ENCODE measurements at regions not wholly inside any gene's neighbourhood (a gene's known extent, or its start where the extent isn't known, plus 50 kb on each side); places are given as distances from the start of the nearest gene placed in this dataset.

DNA sequence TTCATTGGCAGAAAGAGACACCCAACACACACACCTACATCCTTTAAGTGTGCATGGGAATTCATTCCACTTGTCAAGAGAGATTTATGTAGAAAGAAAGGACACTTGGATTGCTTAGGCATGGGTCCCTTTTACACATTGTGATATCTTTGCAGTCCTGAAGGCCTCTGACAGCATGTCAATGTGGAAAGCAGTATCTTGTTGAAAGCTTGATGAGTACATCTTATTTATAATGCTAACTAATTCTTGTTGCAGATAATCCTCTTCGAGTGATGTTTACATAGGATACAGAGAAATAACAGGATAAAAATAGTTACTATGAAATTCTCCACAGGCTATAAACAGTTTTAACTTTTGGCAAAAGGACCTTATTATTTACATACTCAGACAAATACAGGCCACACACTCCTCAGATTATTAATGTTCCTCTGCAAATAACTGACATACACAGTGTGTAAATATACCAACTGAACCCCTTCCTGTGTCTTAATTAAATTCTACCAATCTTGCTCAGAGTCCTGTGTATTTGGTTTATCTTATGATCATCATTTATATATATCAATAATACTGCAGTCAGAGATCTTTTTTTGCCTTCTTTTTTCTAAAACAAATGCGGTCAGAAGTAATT is 111.8 kb upstream of the DIO2 start:
- Histone ChIP-seq H3K4me2 (replicated peaks; ENCODE audit: low read depth, low read length, poor library complexity, severe bottlenecking) (no peak overlapping the region), H3K36me3 (replicated peaks in 1 of 2; ENCODE audit: control extremely low read depth in 1 of 2, control insufficient read depth in 1 of 2, extremely low read depth in 1 of 2, insufficient read depth in 2 of 2, low read length in 1 of 2) (no peaks in the 10 kb centered on the region), H2AFZ (ENCODE audit: insufficient read depth, low read depth, low read length, poor library complexity, severe bottlenecking) (no peak overlapping the region), H3K9ac (ENCODE audit: low read length) (no peak overlapping the region), H4K20me1 (ENCODE audit: control insufficient read depth, insufficient read depth, low read length, poor library complexity, severe bottlenecking) (no peaks in the 10 kb centered on the region), H3K79me2 (ENCODE audit: control insufficient read depth, insufficient read depth, low read length) (no peaks in the 10 kb centered on the region), H3K27ac (ENCODE audit: low read length in 2 of 2) (no peak overlapping the region), H3K27me3 (replicated peaks in 1 of 4; ENCODE audit: control extremely low read depth in 1 of 4, control insufficient read depth in 3 of 4, insufficient read depth in 4 of 4, low read length in 3 of 4) (no peaks in the 10 kb centered on the region), H3K4me1 (ENCODE audit: control insufficient read depth in 2 of 2, insufficient read depth in 2 of 2, low read length in 2 of 2) (no peaks in the 10 kb centered on the region), H3K4me3 (ENCODE audit: control extremely low read depth in 1 of 5, extremely low read depth in 1 of 5, insufficient read depth in 1 of 5, low read depth in 2 of 5, low read length in 4 of 5) (no peak overlapping the region), H3K9me3 (ENCODE audit: control extremely low read depth in 1 of 3, control insufficient read depth in 2 of 3, insufficient read depth in 1 of 3, low read length in 2 of 3) (no peaks in the 10 kb centered on the region)
- no CpG with 5 or more reads among the region's 2 CpGs for WGBS (ENCODE audit: insufficient coverage)
- ChIA-PET POLR2A (no interaction called here), CTCF (no interaction called here)
- no peak for ATAC-seq (ENCODE audit: low read depth)
- Mint-ChIP-seq H3K4me3 (no peak overlapping the region), H3K27me3 (no peaks in the 10 kb centered on the region), H3K27ac (no peak overlapping the region), H3K9me3 (ENCODE audit: insufficient read depth) (peaks cover 5% of the 10 kb centered on the region), H3K4me1 (no peaks in the 10 kb centered on the region)
- intact Hi-C loops (cut with micrococcal nuclease): no loop called here
- DNase-seq: no peak
- no peak for TF ChIP-seq EZH2 (IDR thresholded peaks at IDR 0.05; ENCODE audit: borderline replicate concordance, insufficient read depth, low read depth, low read length, poor library complexity, severe bottlenecking)
- TF ChIP-seq, protein P1, sequence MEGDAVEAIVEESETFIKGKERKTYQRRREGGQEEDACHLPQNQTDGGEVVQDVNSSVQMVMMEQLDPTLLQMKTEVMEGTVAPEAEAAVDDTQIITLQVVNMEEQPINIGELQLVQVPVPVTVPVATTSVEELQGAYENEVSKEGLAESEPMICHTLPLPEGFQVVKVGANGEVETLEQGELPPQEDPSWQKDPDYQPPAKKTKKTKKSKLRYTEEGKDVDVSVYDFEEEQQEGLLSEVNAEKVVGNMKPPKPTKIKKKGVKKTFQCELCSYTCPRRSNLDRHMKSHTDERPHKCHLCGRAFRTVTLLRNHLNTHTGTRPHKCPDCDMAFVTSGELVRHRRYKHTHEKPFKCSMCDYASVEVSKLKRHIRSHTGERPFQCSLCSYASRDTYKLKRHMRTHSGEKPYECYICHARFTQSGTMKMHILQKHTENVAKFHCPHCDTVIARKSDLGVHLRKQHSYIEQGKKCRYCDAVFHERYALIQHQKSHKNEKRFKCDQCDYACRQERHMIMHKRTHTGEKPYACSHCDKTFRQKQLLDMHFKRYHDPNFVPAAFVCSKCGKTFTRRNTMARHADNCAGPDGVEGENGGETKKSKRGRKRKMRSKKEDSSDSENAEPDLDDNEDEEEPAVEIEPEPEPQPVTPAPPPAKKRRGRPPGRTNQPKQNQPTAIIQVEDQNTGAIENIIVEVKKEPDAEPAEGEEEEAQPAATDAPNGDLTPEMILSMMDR (IDR thresholded peaks at IDR 0.05): no peak

DNA sequence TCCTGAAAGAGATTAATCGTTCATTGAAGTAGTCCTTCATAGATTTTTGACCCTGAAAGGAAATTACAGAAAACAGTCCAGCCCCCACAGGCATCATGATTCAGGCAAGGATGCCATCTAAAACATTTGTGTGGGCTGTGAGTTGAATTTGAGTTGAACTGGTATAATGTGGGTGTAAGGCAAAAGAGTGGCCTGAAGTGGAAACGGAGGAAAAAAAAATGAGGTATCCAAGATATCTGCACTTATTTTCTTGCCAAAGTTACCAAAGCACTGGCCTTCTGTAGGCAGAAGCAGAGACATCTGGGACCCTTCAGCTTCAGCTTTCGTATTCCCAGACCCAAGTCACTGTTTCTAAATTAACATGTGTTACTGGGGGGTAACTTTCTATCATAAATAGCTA is 105.1 kb upstream of the DIO2 start:
- Mint-ChIP-seq H3K27me3 (no peaks in the 10 kb centered on the region), H3K27ac (no peak overlapping the region), H3K4me3 (no peak overlapping the region), H3K9me3 (ENCODE audit: insufficient read depth) (peaks cover 5% of the 10 kb centered on the region), H3K4me1 (no peaks in the 10 kb centered on the region)
- Histone ChIP-seq H3K9ac (ENCODE audit: low read length) (no peak overlapping the region), H3K4me3 (ENCODE audit: control extremely low read depth in 1 of 5, extremely low read depth in 1 of 5, insufficient read depth in 1 of 5, low read depth in 2 of 5, low read length in 4 of 5) (no peak overlapping the region), H2AFZ (ENCODE audit: insufficient read depth, low read depth, low read length, poor library complexity, severe bottlenecking) (no peak overlapping the region), H3K9me3 (ENCODE audit: control extremely low read depth in 1 of 3, control insufficient read depth in 2 of 3, insufficient read depth in 1 of 3, low read length in 2 of 3) (no peaks in the 10 kb centered on the region), H3K4me2 (replicated peaks; ENCODE audit: low read depth, low read length, poor library complexity, severe bottlenecking) (no peak overlapping the region), H3K27me3 (replicated peaks in 1 of 4; ENCODE audit: control extremely low read depth in 1 of 4, control insufficient read depth in 3 of 4, insufficient read depth in 4 of 4, low read length in 3 of 4) (no peaks in the 10 kb centered on the region), H3K36me3 (replicated peaks in 1 of 2; ENCODE audit: control extremely low read depth in 1 of 2, control insufficient read depth in 1 of 2, extremely low read depth in 1 of 2, insufficient read depth in 2 of 2, low read length in 1 of 2) (no peaks in the 10 kb centered on the region), H3K4me1 (ENCODE audit: control insufficient read depth in 2 of 2, insufficient read depth in 2 of 2, low read length in 2 of 2) (no peaks in the 10 kb centered on the region), H3K27ac (ENCODE audit: low read length in 2 of 2) (no peak overlapping the region), H3K79me2 (ENCODE audit: control insufficient read depth, insufficient read depth, low read length) (no peaks in the 10 kb centered on the region), H4K20me1 (ENCODE audit: control insufficient read depth, insufficient read depth, low read length, poor library complexity, severe bottlenecking) (no peaks in the 10 kb centered on the region)
- 100% methylated on average over 1 of the region's 3 CpGs for WGBS (ENCODE audit: insufficient coverage)
- POLR2A ChIA-PET: no interaction called here
- DNase-seq: no peak
- CTCF ChIA-PET: no interaction called here
- intact Hi-C loops (cut with micrococcal nuclease): no loop called here
- TF ChIP-seq, protein P1 (IDR thresholded peaks at IDR 0.05): no peak
- no peak for TF ChIP-seq EZH2 (IDR thresholded peaks at IDR 0.05; ENCODE audit: borderline replicate concordance, insufficient read depth, low read depth, low read length, poor library complexity, severe bottlenecking)
- no peak for ATAC-seq (ENCODE audit: low read depth)
